ENCODE measurements at regions not wholly inside any gene's neighbourhood (a gene's known extent, or its start where the extent isn't known, plus 50 kb on each side); places are given as distances from the start of the nearest gene placed in this dataset.

- no peak overlapping the region for H3K9ac ChIP-seq (replicated peaks in 1 of 4; ENCODE audit: extremely low read depth in 1 of 4, low read depth in 3 of 4, low read length in 3 of 4)
- H2BK120ac ChIP-seq (replicated peaks; ENCODE audit: low read depth, low read length): no peak overlapping the region
- no peak overlapping the region for H2BK20ac ChIP-seq (ENCODE audit: low read length)
- H3K4me1 ChIP-seq (replicated peaks in 1 of 4; ENCODE audit: control insufficient read depth in 3 of 4, insufficient read depth in 4 of 4, low read length in 3 of 4): peaks cover 8 to 23% (median 12%) of the 10 kb centered on the region in 4 experiments
- no peaks in the 10 kb centered on the region for H4K20me1 ChIP-seq (replicated peaks in 1 of 2; ENCODE audit: control insufficient read depth in 1 of 2, insufficient read depth in 2 of 2, low read length in 2 of 2)
- no peaks in the 10 kb centered on the region for H3K79me1 ChIP-seq (ENCODE audit: low read depth, low read length)
- ChIA-PET CTCF (ENCODE audit: partially characterized antibody) (interaction anchor here (0.8 kb wide), 1 partner anchor 52 kb away, joined by 3 read pairs; no protein-coding TSS in a partner anchor), POLR2A (ENCODE audit: partially characterized antibody) (no interaction called here)
- H2AK5ac ChIP-seq (ENCODE audit: low read depth, low read length): no peak overlapping the region
- H2AFZ ChIP-seq (ENCODE audit: low read length): no peak overlapping the region
- H4K8ac ChIP-seq (ENCODE audit: extremely low read depth, insufficient read depth, low read length): no peak overlapping the region
- no peak overlapping the region for H3K14ac ChIP-seq (ENCODE audit: insufficient read length)
- H3K79me2 ChIP-seq (ENCODE audit: control insufficient read depth in 1 of 2, insufficient read depth in 2 of 2, low read length in 2 of 2): no peaks in the 10 kb centered on the region
- H3K9me3 ChIP-seq (ENCODE audit: insufficient read depth in 2 of 2, low read depth in 1 of 2, low read length in 1 of 2): no peaks in the 10 kb centered on the region; a peak in 1 of 4 replicates
- H3K23ac ChIP-seq (ENCODE audit: insufficient read length): no peak overlapping the region
- FAIRE-seq: no peak
- peaks cover 0 to 2% (median 0%) of the 10 kb centered on the region in 4 experiments; a peak in 4 of 7 replicates for H3K27me3 ChIP-seq (replicated peaks in 1 of 4; ENCODE audit: control insufficient read depth in 3 of 4, extremely low read depth in 1 of 4, insufficient read depth in 3 of 4, low read length in 3 of 4)
- WGBS, 2 experiments (ENCODE audit: extremely low coverage in 1 of 2, insufficient coverage in 1 of 2, insufficient read length in 1 of 2, insufficient replicate concordance in 2 of 2, low coverage in 1 of 2, low lambda C conversion rate in 2 of 2, missing lambda C conversion rate in 1 of 2): 91% methylated on average over 3 of the region's 3 CpGs; no CpG with 5 or more reads in 1 of the 2 experiments
- H4K91ac ChIP-seq (replicated peaks; ENCODE audit: insufficient read length, low read length): no peak overlapping the region
- H3K4ac ChIP-seq (replicated peaks; ENCODE audit: insufficient read length, low read depth, low read length): no peak overlapping the region
- H3K4me2 ChIP-seq (ENCODE audit: insufficient read depth in 1 of 2, low read depth in 2 of 2, low read length in 2 of 2): no peak overlapping the region
- no peak for TF ChIP-seq SIRT6 (IDR thresholded peaks at IDR 0.05; ENCODE audit: low read length)
- TF ChIP-seq RBBP5 (IDR thresholded peaks at IDR 0.05; ENCODE audit: borderline replicate concordance, low read depth, low read length): no peak
- TF ChIP-seq EZH2 (IDR thresholded peaks at IDR 0.05; ENCODE audit: low read depth, low read length, severe bottlenecking): no peak
- no peak for TF ChIP-seq JUND (IDR thresholded peaks at IDR 0.05; ENCODE audit: low read length)
- TF ChIP-seq POLR2A (IDR thresholded peaks at IDR 0.05; ENCODE audit: control extremely low read depth in 1 of 2, low read depth in 2 of 2, low read length in 2 of 2): no peak
- no peak for TF ChIP-seq RFX5 (IDR thresholded peaks at IDR 0.05; ENCODE audit: borderline replicate concordance, low read depth, low read length)
- no peak for TF ChIP-seq MAFK (IDR thresholded peaks at IDR 0.05; ENCODE audit: low read depth, low read length)
- no peak for TF ChIP-seq POU5F1 (IDR thresholded peaks at IDR 0.05; ENCODE audit: low read depth, low read length)
- TF ChIP-seq ATF2 (IDR thresholded peaks at IDR 0.05; ENCODE audit: low read length): no peak
- no peak for TF ChIP-seq KDM4A (IDR thresholded peaks at IDR 0.05; ENCODE audit: low read depth, low read length, severe bottlenecking)
- H2BK12ac ChIP-seq (ENCODE audit: low read depth, low read length): no peak overlapping the region
- no peak overlapping the region for H4K5ac ChIP-seq (ENCODE audit: insufficient read length, low read depth, low read length)
- no peak overlapping the region for H2BK15ac ChIP-seq (ENCODE audit: low read length)
- DNase-seq (ENCODE audit: low read depth in 1 of 2, low spot score in 2 of 2): no peak
- no peak overlapping the region for H3K56ac ChIP-seq (replicated peaks; ENCODE audit: insufficient read length, low read depth, low read length)
- H3K18ac ChIP-seq (ENCODE audit: extremely low read depth, low read length): no peak overlapping the region
- no peak overlapping the region for H3K27ac ChIP-seq (ENCODE audit: low read depth, low read length)
- no peaks in the 10 kb centered on the region for H3K23me2 ChIP-seq (ENCODE audit: low read depth, low read length)
- no peak overlapping the region for H2BK5ac ChIP-seq (ENCODE audit: low read depth, low read length)
- no peaks in the 10 kb centered on the region for H3K36me3 ChIP-seq (ENCODE audit: control insufficient read depth in 2 of 4, insufficient read depth in 4 of 4, low read length in 3 of 4)
- no peak overlapping the region for H3K4me3 ChIP-seq (ENCODE audit: extremely low read depth in 1 of 4, insufficient read depth in 2 of 4, low read depth in 3 of 4, low read length in 4 of 4)
Observed at GRCh38 chr3:193948459-193948858, 187.5 kb upstream of the HES1 start.

Data from H1 (cell line).